Right ventricle myocardium inferior (tissue), 1 donor: ENCODE measurements at regions not wholly inside any gene's neighbourhood (a gene's known extent, or its start where the extent isn't known, plus 50 kb on each side); places are given as distances from the start of the nearest gene placed in this dataset.

Source experiments
- ATAC-seq: fragments of 200-7000 bp; cut with Tn5 transposase; one replicate; pipeline ENCODE4 v1.9.1; 2020; ENCODE audit warnings: mild to moderate bottlenecking, moderate library complexity
- DNase-seq: peaks from one replicate; pipeline ENCODE4 v3.0.0; 2021; ENCODE audit errors: missing footprints
- intact Hi-C: fragments of 100-400 bp; cut with DNase I; formaldehyde crosslinking; loops from one replicate; pipeline ENCODE4 v1.11.0; 2022
- donor health status: DM: no; HTN: yes; CAD: no; lungs with severe emphysema.

GRCh38 chr1:90139837-90140236 is 144.9 kb downstream of the ZNF326 start:
- ATAC-seq (no peak), DNase-seq (no peak)
- intact Hi-C loops, result no loop called here

GRCh38 chr1:90135286-90135685 is 140.4 kb downstream of the ZNF326 start:
- DNase-seq, result no peak
- intact Hi-C loops, result no loop called here
- ATAC-seq, result no peak

- ATAC-seq (no peak), DNase-seq (no peak)
- intact Hi-C loops, result no loop called here
Measured at GRCh38 chr1:90134175-90134955, 139.5 kb downstream of the ZNF326 start.

- no peak for ATAC-seq
- no peak for DNase-seq
- intact Hi-C loops, result no loop called here
Measured at GRCh38 chr1:90133133-90133532, 138.2 kb downstream of the ZNF326 start.

GRCh38 chr1:90132306-90132705 is 137.4 kb downstream of the ZNF326 start:
- ATAC-seq, result no peak
- DNase-seq, result no peak
- intact Hi-C loops, result no loop called here

GRCh38 chr1:90127288-90127953 is 132.5 kb downstream of the ZNF326 start:
- no peak for DNase-seq
- intact Hi-C loops, result no loop called here
- ATAC-seq, result no peak

- intact Hi-C loops, result no loop called here
Measured at GRCh38 chr1:90126834-90127233, 131.9 kb downstream of the ZNF326 start.

GRCh38 chr1:90122654-90123340 is 127.9 kb downstream of the ZNF326 start:
- DNase-seq (no peak), ATAC-seq (no peak)
- intact Hi-C loops, result no loop called here

More at GRCh38 chr1:90126834-90127233, 131.9 kb downstream of the ZNF326 start:
- DNase-seq (no peak), ATAC-seq (no peak)

GRCh38 chr1:90114521-90115141 is 119.7 kb downstream of the ZNF326 start:
- intact Hi-C loops, result no loop called here

GRCh38 chr1:90107990-90108389 is 113.1 kb downstream of the ZNF326 start:
- DNase-seq (no peak), ATAC-seq (no peak)
- intact Hi-C loops, result no loop called here

More at GRCh38 chr1:90114521-90115141, 119.7 kb downstream of the ZNF326 start:
- ATAC-seq (no peak), DNase-seq (no peak)

- ATAC-seq (no peak), DNase-seq (no peak)
- intact Hi-C loops, result no loop called here
Measured at GRCh38 chr1:90106311-90106710, 111.4 kb downstream of the ZNF326 start.

- DNase-seq, result no peak
- intact Hi-C loops, result no loop called here
- ATAC-seq, result no peak
Measured at GRCh38 chr1:90104941-90105538, 110.1 kb downstream of the ZNF326 start.

GRCh38 chr1:90100566-90100965 is 105.7 kb downstream of the ZNF326 start:
- DNase-seq, result no peak
- ATAC-seq, result no peak

GRCh38 chr1:90092441-90092840 is 97.5 kb downstream of the ZNF326 start:
- DNase-seq (no peak), ATAC-seq (no peak)
- intact Hi-C loops, result no loop called here

More at GRCh38 chr1:90100566-90100965, 105.7 kb downstream of the ZNF326 start:
- intact Hi-C loops, result no loop called here
